Neuronal stem cell (in vitro differentiated cells): ENCODE measurements at regions not wholly inside any gene's neighbourhood (a gene's known extent, or its start where the extent isn't known, plus 50 kb on each side); places are given as distances from the start of the nearest gene placed in this dataset.

ENCODE experiments used
- DNase-seq: peaks from one replicate; pipeline ENCODE4 v3.0.0-alpha.2; 2013; ENCODE audit warnings: low spot score
- H2AFZ ChIP-seq: one replicate; pipeline ENCODE4 v1.6.1; 2013; ENCODE audit warnings: mild to moderate bottlenecking, low read length, inconsistent platforms
- H2AK5ac ChIP-seq: 2 replicates; pipeline ENCODE4 v1.6.1; 2013; ENCODE audit warnings: low read depth, mild to moderate bottlenecking, inconsistent platforms, low read length, moderate library complexity, mixed read lengths
- H2BK120ac ChIP-seq: 2 replicates; pipeline ENCODE4 v1.6.1; 2013; ENCODE audit warnings: low read depth, mild to moderate bottlenecking, inconsistent platforms, low read length, moderate library complexity, mixed read lengths
- H2BK12ac ChIP-seq: one replicate; pipeline ENCODE4 v1.6.1; 2013; ENCODE audit warnings: low read length, inconsistent platforms
- H2BK15ac ChIP-seq: 2 replicates; pipeline ENCODE4 v1.6.1; 2013; ENCODE audit warnings: mild to moderate bottlenecking, low read length, inconsistent platforms, mixed read lengths
- H2BK5ac ChIP-seq: one replicate; pipeline ENCODE4 v1.6.1; 2013; ENCODE audit warnings: inconsistent platforms, mild to moderate bottlenecking, low read length, moderate library complexity
- H3K14ac ChIP-seq: one replicate; pipeline ENCODE4 v1.6.1; 2013; ENCODE audit warnings: low read length, inconsistent platforms
- H3K18ac ChIP-seq: 2 replicates; pipeline ENCODE4 v1.6.1; 2013; ENCODE audit warnings: low read length, inconsistent platforms
- H3K23ac ChIP-seq: 2 replicates; pipeline ENCODE4 v1.6.1; 2013; ENCODE audit warnings: low read depth, mild to moderate bottlenecking, mixed read lengths, low read length, inconsistent platforms; ENCODE audit not compliant: poor library complexity
- H3K27ac ChIP-seq: replicated peaks from 3 replicates; pipeline ENCODE4 v1.5.1; 2013; ENCODE audit warnings: low read length, inconsistent platforms
- H3K27me3 ChIP-seq, 3 experiments: 2 replicates each; pipeline ENCODE4 v1.6.1; 2013; ENCODE audit warnings: low read length in 3 of 3, mild to moderate bottlenecking in 2 of 3, inconsistent platforms in 1 of 3, low read depth in 1 of 3, mixed read lengths in 1 of 3, moderate library complexity in 1 of 3; ENCODE audit not compliant: control insufficient read depth in 3 of 3, insufficient read depth in 3 of 3
- H3K36me3 ChIP-seq, 2 donors: replicated peaks in 1 of 2; 2 replicates each; pipeline ENCODE4 v1.6.1; 2013; ENCODE audit warnings: low read length in 2 of 2; ENCODE audit not compliant: control insufficient read depth in 2 of 2, insufficient read depth in 2 of 2
- H3K4ac ChIP-seq: 2 replicates; pipeline ENCODE4 v1.6.1; 2013; ENCODE audit warnings: inconsistent platforms, mild to moderate bottlenecking, low read length, moderate library complexity
- H3K4me1 ChIP-seq, 2 donors: 1 replicate in 1 of 2; 2 replicates in 1 of 2; pipeline ENCODE4 v1.6.1; 2013; ENCODE audit warnings: low read length in 2 of 2, low read depth in 1 of 2; ENCODE audit not compliant: control insufficient read depth in 2 of 2, insufficient read depth in 1 of 2
- H3K4me2 ChIP-seq: one replicate; pipeline ENCODE4 v1.6.1; 2013; ENCODE audit warnings: mild to moderate bottlenecking, low read length, inconsistent platforms; ENCODE audit not compliant: insufficient read depth, poor library complexity, severe bottlenecking
- H3K4me3 ChIP-seq, 2 donors: 2 replicates each; pipeline ENCODE4 v1.5.1; 2013; ENCODE audit warnings: low read length in 2 of 2, mild to moderate bottlenecking in 2 of 2, inconsistent platforms in 1 of 2, moderate library complexity in 1 of 2
- H3K79me1 ChIP-seq: one replicate; pipeline ENCODE4 v1.6.1; 2013; ENCODE audit warnings: low read depth, mild to moderate bottlenecking, inconsistent platforms, low read length, moderate library complexity
- H3K9ac ChIP-seq: one replicate; pipeline ENCODE4 v1.6.1; 2013; ENCODE audit warnings: mild to moderate bottlenecking, low read depth, low read length, inconsistent platforms; ENCODE audit not compliant: poor library complexity
- H3K9me3 ChIP-seq, 2 donors: replicated peaks in 1 of 2; 2 replicates each; pipeline versions ENCODE3 to v1.6.1; 2013; ENCODE audit warnings: low read length in 2 of 2, mild to moderate bottlenecking in 2 of 2, inconsistent platforms in 1 of 2, low read depth in 1 of 2, mixed read lengths in 1 of 2, moderate library complexity in 1 of 2; ENCODE audit not compliant: control insufficient read depth in 2 of 2, insufficient read depth in 1 of 2
- H4K8ac ChIP-seq: one replicate; pipeline ENCODE4 v1.6.1; 2013; ENCODE audit warnings: low read depth, mild to moderate bottlenecking, inconsistent platforms, low read length, moderate library complexity
- H4K91ac ChIP-seq: one replicate; pipeline ENCODE4 v1.6.1; 2013; ENCODE audit warnings: low read length, low read depth, mild to moderate bottlenecking, inconsistent platforms; ENCODE audit not compliant: poor library complexity
- WGBS, 2 donors: extraction: QIAGEN DNeasy Blood & Tissue Kit; methylation state at CpG; one replicate each; pipeline ENCODE4 v1.1.7; 2013; ENCODE audit warnings: missing lambda C conversion rate in 2 of 2, mixed read lengths in 1 of 2; ENCODE audit not compliant: insufficient read length in 2 of 2, insufficient replicate concordance in 1 of 2; ENCODE audit errors: extremely low coverage in 2 of 2; 5-methylcytosine and 5-hydroxymethylcytosine counted together

DNA sequence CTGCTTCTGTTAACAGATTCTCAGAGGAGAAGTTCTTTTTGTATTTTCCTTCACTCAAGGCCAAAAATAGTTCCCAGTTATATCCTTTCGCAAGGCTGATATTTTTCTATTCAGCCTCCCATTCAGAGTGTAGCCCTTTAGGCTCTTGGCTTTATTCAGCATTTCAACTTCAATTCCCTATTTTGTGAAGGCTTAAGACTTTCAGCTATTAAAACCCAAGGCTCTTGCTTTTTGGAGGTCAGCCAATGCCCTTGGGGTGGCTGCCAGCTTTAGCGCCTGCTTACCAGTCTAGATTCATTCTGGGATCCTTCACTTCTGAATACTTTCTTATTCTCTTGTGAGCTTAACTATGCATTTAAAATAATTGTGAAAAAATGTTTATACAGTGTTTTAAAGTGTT is 57.3 kb upstream of the ADGRA3 start:
- no peak overlapping the region for H3K23ac ChIP-seq
- no CpG with 5 or more reads among the region's 2 CpGs for WGBS, 2 donors

DNA sequence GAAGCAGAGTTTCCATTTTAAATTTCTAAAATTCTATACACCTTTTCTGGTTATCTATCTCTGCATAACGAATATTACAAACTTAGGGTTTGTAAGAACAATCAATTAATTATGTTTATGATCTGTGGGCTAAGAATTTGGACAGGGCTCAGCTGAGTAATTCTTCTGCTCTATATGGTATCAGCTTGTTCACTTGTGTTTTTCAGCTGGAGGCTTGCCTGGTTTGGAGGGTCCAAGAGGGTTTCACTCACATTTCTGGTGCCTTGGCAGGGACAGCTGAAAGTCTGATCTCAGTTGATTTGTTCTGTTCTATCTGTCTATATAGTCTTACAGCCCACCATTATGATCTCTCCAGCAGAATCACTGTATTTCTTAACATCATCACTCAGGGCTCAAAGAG is 57.8 kb upstream of the ADGRA3 start:
- H2BK5ac ChIP-seq = no peak overlapping the region
- no peak overlapping the region for H2BK12ac ChIP-seq
- no peaks in the 10 kb centered on the region for H3K79me1 ChIP-seq
- no peak overlapping the region for H3K9ac ChIP-seq
- DNase-seq = no peak
- H3K9me3 ChIP-seq = no peaks in the 10 kb centered on the region
- no peak overlapping the region for H2AK5ac ChIP-seq
- H3K4ac ChIP-seq = no peak overlapping the region
- no peak overlapping the region for H4K8ac ChIP-seq
- no peak overlapping the region for H2AFZ ChIP-seq
- no peak overlapping the region for H3K23ac ChIP-seq
- H3K4me3 ChIP-seq = no peak overlapping the region
- H2BK15ac ChIP-seq = no peak overlapping the region
- no peak overlapping the region for H3K18ac ChIP-seq
- no peaks in the 10 kb centered on the region for H3K36me3 ChIP-seq
- peaks cover 0 to 1% (median 0%) of the 10 kb centered on the region in 3 experiments for H3K27me3 ChIP-seq
- H3K4me2 ChIP-seq = no peak overlapping the region
- no peak overlapping the region for H4K91ac ChIP-seq
- no peaks in the 10 kb centered on the region for H3K4me1 ChIP-seq
- no CpG with 5 or more reads among the region's 1 CpG for WGBS, 2 donors
- no peak overlapping the region for H3K14ac ChIP-seq
- H3K27ac ChIP-seq = no peak overlapping the region
- no peak overlapping the region for H2BK120ac ChIP-seq

More for the DNA sequence above, 57.3 kb upstream of the ADGRA3 start:
- no peak overlapping the region for H2AK5ac ChIP-seq
- H2BK120ac ChIP-seq = no peak overlapping the region
- H3K9me3 ChIP-seq = no peaks in the 10 kb centered on the region
- H3K4me1 ChIP-seq = no peaks in the 10 kb centered on the region
- no peak overlapping the region for H2AFZ ChIP-seq
- no peak overlapping the region for H4K91ac ChIP-seq
- no peak overlapping the region for H3K4me2 ChIP-seq
- H3K36me3 ChIP-seq = no peaks in the 10 kb centered on the region
- H2BK12ac ChIP-seq = no peak overlapping the region
- no peak overlapping the region for H3K18ac ChIP-seq
- no peak overlapping the region for H3K9ac ChIP-seq
- H2BK15ac ChIP-seq = no peak overlapping the region
- DNase-seq = no peak
- no peak overlapping the region for H3K27ac ChIP-seq
- H3K4ac ChIP-seq = no peak overlapping the region
- no peaks in the 10 kb centered on the region for H3K79me1 ChIP-seq
- H3K27me3 ChIP-seq = peaks cover 0 to 1% (median 0%) of the 10 kb centered on the region in 3 experiments
- H2BK5ac ChIP-seq = no peak overlapping the region
- no peak overlapping the region for H3K14ac ChIP-seq
- no peak overlapping the region for H3K4me3 ChIP-seq
- no peak overlapping the region for H4K8ac ChIP-seq

DNA sequence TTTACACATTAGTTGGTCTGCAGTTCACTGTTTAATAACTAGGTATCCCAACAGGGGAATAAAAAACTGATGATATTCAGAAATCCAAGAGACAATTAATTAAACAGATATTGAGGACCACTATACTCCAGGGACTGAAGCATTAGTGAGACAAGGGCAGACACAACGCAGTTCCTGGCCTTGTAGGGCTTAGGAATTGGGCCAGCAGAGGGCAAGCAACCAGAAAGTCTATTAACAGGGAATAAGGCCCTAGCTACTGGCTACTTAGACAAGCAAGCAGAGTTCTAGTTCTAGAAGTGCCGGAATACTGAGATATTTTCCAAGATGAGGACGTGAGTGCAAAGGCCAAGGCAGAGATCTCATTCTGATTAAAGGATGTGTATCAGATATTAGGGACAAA is 58.6 kb upstream of the ADGRA3 start:
- Histone ChIP-seq H3K9ac (no peak overlapping the region), H3K27me3 (peaks cover 0 to 1% (median 0%) of the 10 kb centered on the region in 3 experiments), H3K4me2 (no peak overlapping the region), H4K8ac (no peak overlapping the region), H2BK5ac (no peak overlapping the region), H3K4ac (no peak overlapping the region), H3K79me1 (no peaks in the 10 kb centered on the region), H3K27ac (no peak overlapping the region), H3K14ac (no peak overlapping the region), H3K4me1 (no peaks in the 10 kb centered on the region), H3K23ac (no peak overlapping the region), H2BK15ac (no peak overlapping the region), H3K4me3 (no peak overlapping the region), H2AK5ac (no peak overlapping the region), H3K18ac (no peak overlapping the region), H4K91ac (no peak overlapping the region), H3K36me3 (no peaks in the 10 kb centered on the region), H2BK120ac (no peak overlapping the region), H3K9me3 (no peaks in the 10 kb centered on the region), H2AFZ (no peak overlapping the region), H2BK12ac (no peak overlapping the region)
- no peak for DNase-seq
- WGBS, 2 donors = no CpG with 5 or more reads among the region's 3 CpGs

DNA sequence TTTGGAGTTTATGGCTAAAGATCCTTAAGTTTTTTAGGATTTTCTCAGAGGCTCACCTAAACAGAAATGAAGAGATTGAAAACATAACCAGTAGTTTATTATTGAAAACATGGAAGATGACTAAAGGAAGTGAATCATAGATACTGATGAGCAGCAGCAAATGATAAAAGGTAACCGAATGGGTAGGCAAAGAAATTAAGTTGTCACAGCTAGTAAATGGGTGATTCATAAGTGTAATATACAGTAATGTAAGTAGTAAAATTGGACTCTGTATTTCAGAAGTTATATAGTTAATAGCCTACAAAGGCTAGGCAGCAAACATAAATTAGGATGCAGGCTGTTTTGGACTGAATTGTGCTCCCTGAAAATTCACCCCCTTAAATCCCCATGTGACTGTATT is 59.0 kb upstream of the ADGRA3 start:
- H3K27ac ChIP-seq = no peak overlapping the region
- H3K4me2 ChIP-seq = no peak overlapping the region
- H3K79me1 ChIP-seq = no peaks in the 10 kb centered on the region
- peaks cover 0 to 1% (median 0%) of the 10 kb centered on the region in 3 experiments for H3K27me3 ChIP-seq
- no peak overlapping the region for H3K23ac ChIP-seq
- H3K36me3 ChIP-seq = no peaks in the 10 kb centered on the region
- H2BK120ac ChIP-seq = no peak overlapping the region
- H3K9me3 ChIP-seq = no peaks in the 10 kb centered on the region
- H2BK15ac ChIP-seq = no peak overlapping the region
- H3K14ac ChIP-seq = no peak overlapping the region
- H3K18ac ChIP-seq = no peak overlapping the region
- H2AK5ac ChIP-seq = no peak overlapping the region
- H3K9ac ChIP-seq = no peak overlapping the region
- no peak overlapping the region for H3K4me3 ChIP-seq
- no peak for DNase-seq
- H2BK12ac ChIP-seq = no peak overlapping the region
- no peak overlapping the region for H2BK5ac ChIP-seq
- no peak overlapping the region for H3K4ac ChIP-seq
- no peaks in the 10 kb centered on the region for H3K4me1 ChIP-seq
- no peak overlapping the region for H2AFZ ChIP-seq
- H4K91ac ChIP-seq = no peak overlapping the region
- no peak overlapping the region for H4K8ac ChIP-seq
- WGBS, 2 donors = no CpG with 5 or more reads among the region's 1 CpG
